ENCODE measurements at regions not wholly inside any gene's neighbourhood (a gene's known extent, or its start where the extent isn't known, plus 50 kb on each side); places are given as distances from the start of the nearest gene placed in this dataset.

DNA sequence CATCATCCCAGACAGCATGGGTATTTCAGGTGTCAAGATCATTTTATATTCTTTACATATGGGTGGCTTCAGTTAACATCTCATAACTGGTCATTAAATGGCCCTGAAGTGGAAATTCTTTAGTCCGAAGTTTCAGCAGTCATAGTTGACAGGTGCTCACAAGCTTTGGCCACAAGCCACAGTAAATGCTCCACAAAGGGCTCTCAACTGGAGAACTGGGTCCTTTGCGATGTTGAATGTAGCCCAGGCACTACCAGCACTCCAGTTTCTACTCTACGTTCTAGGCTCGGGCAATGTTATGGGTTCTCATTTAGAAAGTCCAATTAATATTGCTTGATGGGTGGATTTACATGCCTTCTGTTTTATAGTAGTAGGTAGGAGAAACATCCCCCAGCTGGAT, 206.3 kb downstream of the CWF19L2 start:
- DNase-seq (ENCODE audit: low read depth in 1 of 2, low spot score in 1 of 2), result no peak
- no peak for TF ChIP-seq JUND (IDR thresholded peaks at IDR 0.05; ENCODE audit: low read depth)
- in situ Hi-C loops (cut with HindIII; ENCODE audit: low pct_unique_long_range_greater_than_20kb, low sequenced_read_pairs), result no loop called here

DNA sequence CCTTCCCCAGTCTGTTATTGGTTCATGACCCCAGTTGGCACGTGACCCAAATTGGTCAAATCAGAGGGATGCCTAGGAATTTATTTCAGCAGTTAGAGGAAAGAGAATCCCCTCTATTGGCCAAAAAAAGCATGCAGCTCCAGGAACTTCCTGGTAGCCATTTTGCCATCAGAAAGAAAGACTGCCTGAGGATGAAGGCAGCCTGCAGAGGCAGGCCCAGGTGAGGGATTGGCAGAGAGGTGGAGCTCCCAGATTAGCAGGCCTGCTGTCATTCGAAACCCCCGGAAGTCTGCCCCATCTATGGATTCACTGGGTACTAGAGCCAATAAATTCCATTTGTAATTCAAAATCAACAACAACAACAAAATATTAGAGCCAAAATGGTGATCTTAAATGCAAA, 207.6 kb downstream of the CWF19L2 start:
- DNase-seq (ENCODE audit: low read depth in 1 of 2, low spot score in 1 of 2), result no peak
- TF ChIP-seq JUND (IDR thresholded peaks at IDR 0.05; ENCODE audit: low read depth), result no peak
- in situ Hi-C loops (cut with HindIII; ENCODE audit: low pct_unique_long_range_greater_than_20kb, low sequenced_read_pairs), result no loop called here

DNA sequence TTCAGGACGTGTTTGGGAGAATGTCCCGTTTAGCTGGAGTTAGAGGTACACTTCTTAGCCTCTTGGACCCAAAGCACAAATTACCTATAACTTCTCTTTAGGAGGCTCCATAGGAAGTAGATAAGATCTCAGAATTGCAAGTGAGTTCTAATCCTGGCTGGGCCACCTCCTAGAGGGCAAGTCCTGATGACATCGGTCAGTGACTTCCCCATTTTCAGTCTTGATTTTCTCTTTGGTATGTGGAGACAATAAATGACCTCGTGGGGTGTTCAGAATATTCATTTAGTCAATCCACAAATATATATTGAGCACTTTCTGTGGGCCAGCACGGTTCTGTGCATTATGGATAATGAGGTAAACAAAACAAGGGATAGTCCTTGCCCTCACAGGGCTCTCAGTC, 208.6 kb downstream of the CWF19L2 start:
- DNase-seq (ENCODE audit: low read depth in 1 of 2, low spot score in 1 of 2), result no peak
- no peak for TF ChIP-seq JUND (IDR thresholded peaks at IDR 0.05; ENCODE audit: low read depth)
- in situ Hi-C loops (cut with HindIII; ENCODE audit: low pct_unique_long_range_greater_than_20kb, low sequenced_read_pairs), result no loop called here

DNA sequence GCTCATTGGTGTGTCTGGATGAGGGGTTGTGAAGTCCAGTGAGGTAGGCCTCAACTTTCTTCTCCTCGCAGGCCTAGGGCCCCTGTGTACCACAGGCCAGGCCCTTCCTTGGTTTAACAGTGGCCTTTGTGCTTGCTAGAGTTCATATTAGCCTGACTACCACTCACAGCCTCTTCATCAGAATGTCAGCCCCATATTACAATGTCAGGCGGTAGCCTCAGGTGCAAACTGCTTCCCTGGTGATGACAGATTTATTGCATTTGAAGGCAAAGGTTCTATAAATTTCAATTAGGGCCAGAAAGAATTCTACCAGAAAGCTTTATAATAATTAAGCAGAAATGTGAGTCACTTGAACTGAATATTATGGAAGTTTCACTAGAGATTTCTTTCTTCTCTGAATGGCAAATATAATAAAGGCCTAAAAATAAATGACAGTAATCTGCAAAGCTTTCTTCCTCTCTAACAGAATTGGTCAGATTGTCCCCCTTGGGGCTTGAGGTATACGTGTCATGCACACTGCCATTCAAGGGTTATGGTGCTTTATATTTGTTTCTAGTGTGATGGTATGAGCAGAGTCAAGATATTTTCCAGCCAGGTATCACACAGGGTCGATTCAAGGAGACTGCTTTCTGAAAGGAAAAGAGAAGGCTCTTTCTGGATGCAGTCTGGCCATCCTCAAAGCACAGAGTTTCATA, 210.3 kb downstream of the CWF19L2 start:
- no peak for TF ChIP-seq JUND (IDR thresholded peaks at IDR 0.05; ENCODE audit: low read depth)
- no peak for DNase-seq (ENCODE audit: low read depth in 1 of 2, low spot score in 1 of 2)
- in situ Hi-C loops (cut with HindIII; ENCODE audit: low pct_unique_long_range_greater_than_20kb, low sequenced_read_pairs), result no loop called here

DNA sequence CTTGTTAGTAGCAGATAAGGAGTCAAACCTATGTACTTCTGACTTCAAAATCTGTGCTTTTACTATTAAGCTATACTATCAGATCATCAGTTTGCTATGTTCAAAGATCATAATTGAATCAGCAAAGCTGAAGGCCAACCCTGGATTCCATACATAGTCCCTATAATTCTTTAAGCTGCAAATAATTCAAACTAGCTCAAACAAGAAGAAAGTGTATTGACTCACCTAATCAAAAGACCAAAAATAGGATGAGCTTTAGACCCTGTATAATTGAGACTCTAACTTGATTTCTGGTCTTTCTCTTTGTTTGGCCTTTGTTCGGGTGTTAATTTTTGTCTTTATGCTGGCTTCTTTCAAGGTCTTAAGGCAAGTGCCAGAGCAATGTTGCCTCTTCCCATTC, 213.7 kb downstream of the CWF19L2 start:
- no peak for DNase-seq (ENCODE audit: low read depth in 1 of 2, low spot score in 1 of 2)
- no peak for TF ChIP-seq JUND (IDR thresholded peaks at IDR 0.05; ENCODE audit: low read depth)
- in situ Hi-C loops (cut with HindIII; ENCODE audit: low pct_unique_long_range_greater_than_20kb, low sequenced_read_pairs), result no loop called here

DNA sequence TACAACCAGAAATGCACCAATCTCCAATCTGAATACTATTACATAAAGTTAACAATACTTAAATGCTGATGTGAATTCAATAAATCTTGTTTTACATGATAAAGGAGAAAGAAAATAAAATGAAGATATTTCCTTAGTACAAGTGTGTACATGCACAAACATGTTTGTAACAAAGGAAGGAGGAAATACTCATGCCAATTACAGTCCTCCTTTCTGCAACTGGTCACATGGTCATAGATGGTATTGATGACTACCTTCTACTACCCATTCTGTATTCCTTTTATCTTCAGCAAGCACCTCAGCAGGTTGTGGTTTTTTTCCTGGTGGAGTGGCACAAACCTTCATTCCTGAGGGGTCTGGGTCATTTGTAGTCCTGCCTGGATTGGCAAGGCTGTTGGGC, 214.2 kb upstream of the GUCY1A2 start:
- in situ Hi-C loops (cut with HindIII; ENCODE audit: low pct_unique_long_range_greater_than_20kb, low sequenced_read_pairs), result no loop called here
- TF ChIP-seq JUND (IDR thresholded peaks at IDR 0.05; ENCODE audit: low read depth), result no peak

DNA sequence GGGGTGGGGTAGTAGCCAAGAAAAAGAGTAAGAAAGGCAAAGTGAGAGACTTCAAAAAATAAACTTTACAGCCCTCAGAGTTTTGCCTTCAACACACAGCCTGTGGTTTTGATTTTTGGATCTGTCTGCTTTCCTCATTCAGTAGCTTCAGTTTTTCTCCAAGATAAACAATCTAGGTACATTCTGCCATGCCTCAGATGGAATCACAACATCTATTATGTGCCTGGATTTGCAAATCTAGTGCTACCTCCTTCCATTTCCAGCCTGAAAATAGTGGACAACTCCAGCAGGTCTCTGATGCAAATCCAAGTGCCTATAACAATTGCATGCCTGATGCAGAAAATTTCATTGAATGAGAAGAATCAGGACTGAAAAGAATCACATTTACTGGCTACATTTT, 206.6 kb upstream of the GUCY1A2 start:
- TF ChIP-seq JUND (IDR thresholded peaks at IDR 0.05; ENCODE audit: low read depth), result no peak
- in situ Hi-C loops (cut with HindIII; ENCODE audit: low pct_unique_long_range_greater_than_20kb, low sequenced_read_pairs), result no loop called here
- no peak for DNase-seq (ENCODE audit: low read depth in 1 of 2, low spot score in 1 of 2)

More for the DNA sequence above, 214.2 kb upstream of the GUCY1A2 start:
- no peak for DNase-seq (ENCODE audit: low read depth in 1 of 2, low spot score in 1 of 2)

DNA sequence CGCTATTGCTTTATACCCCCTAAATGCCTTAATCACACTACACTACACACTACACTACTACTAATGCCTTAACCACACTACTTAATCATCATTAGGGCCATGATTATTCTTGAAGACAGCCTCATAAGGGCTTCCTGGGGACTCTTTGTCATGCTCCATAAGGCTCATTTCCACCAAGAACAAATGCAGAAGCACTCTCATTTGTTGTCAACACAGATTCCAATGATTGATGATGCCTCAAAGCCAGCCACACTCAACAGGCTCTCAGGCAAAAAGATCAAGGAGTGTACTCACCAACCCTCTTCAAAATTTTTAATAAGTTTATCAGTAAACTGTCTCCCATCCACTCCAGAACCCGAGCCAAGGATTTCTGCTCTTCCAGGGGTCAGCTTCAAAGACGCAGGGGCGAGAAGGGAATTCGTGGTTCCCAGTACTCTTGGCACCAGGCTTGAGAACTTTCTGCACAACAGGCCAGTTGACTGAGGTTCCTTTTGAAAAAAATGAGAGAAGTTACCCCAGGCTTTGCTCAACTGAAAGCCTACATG, 204.7 kb upstream of the GUCY1A2 start:
- no peak for TF ChIP-seq JUND (IDR thresholded peaks at IDR 0.05; ENCODE audit: low read depth)
- DNase-seq (ENCODE audit: low read depth in 1 of 2, low spot score in 1 of 2), result no peak
- in situ Hi-C loops (cut with HindIII; ENCODE audit: low pct_unique_long_range_greater_than_20kb, low sequenced_read_pairs), result no loop called here

DNA sequence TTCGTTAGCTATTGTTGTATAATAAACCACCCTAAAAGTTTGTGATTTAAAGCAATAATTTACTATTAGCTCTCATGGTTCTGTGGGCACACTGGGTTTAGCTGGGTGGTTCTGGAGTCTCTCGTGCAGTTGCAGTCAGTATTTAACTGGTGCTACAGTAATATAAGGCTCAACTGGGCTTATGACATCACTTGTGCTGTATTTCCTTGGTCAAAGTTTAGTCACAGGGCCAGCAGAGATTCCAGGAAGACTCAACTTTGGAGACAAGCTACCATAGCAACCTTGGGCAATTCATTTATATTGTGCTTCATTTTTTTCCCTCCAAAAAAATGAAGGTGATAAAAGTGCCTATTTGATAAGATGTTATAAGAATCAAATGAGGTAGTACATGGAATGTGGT, 204.2 kb upstream of the GUCY1A2 start:
- no peak for TF ChIP-seq JUND (IDR thresholded peaks at IDR 0.05; ENCODE audit: low read depth)
- in situ Hi-C loops (cut with HindIII; ENCODE audit: low pct_unique_long_range_greater_than_20kb, low sequenced_read_pairs), result no loop called here
- no peak for DNase-seq (ENCODE audit: low read depth in 1 of 2, low spot score in 1 of 2)

DNA sequence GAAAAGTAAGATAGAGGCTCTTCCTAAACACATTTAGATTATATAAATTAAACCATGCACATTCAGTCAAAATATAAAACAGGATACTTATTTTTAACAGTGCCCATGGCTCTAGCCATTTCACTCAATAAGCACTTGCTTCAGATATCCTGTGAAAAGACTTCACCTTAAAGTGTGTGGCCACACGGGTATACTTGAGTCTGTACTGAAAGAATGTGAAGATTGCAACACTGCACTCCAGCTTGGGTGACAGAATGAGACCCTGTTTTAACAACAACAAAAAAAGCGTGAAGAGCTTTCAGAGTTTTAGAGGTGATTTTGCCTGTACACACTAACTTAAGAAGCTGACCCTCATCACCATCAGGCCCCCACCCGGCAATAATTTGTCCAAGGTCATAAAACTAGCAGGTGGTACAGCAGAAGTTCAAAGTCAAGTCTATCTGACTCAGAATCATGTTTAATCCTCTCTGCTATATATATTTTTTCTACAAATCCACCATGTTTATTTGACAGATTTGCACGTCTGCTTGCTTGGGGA, 203.5 kb upstream of the GUCY1A2 start:
- in situ Hi-C loops (cut with HindIII; ENCODE audit: low pct_unique_long_range_greater_than_20kb, low sequenced_read_pairs), result no loop called here
- no peak for DNase-seq (ENCODE audit: low read depth in 1 of 2, low spot score in 1 of 2)
- no peak for TF ChIP-seq JUND (IDR thresholded peaks at IDR 0.05; ENCODE audit: low read depth)

DNA sequence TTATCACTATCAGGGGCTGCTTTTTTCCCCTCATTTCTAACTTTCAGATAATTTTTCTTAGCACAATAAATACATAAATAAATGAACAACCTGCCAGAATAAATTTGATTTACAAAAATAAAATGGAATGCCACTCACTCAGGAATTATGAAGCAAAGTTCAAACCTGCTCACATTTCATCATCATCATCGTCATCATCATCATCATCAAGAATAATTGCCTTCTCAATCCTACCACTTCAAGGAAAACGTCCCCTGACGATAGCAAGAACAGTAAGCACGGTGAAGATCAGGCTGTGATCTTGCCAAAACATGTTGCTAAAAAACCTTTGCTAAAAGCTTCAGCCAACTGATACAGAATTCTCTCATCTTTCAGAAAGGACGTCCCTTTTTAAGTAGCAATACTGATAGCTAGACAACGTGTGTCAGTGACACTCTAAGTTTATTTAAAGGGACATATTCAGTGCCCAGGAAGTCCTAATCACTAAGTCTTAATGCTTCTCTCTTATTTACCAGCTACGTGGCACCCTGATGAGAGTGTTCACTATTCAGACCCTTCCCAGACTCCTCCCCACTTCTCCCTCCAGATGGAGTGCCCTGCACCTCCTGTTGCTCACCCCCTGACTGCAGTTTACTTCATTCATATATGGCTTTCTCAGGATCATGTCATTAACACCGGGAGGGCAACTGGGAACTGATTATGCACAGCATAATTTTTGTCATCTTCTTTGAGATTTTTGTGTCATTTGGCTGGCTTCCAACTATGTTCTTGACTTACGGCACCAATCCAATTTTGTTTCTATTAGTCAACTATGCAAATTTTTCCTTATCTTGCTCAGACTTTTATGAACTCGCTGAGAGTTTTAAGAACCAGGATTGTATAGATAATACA, 200.1 kb upstream of the GUCY1A2 start:
- no peak for DNase-seq (ENCODE audit: low read depth in 1 of 2, low spot score in 1 of 2)
- TF ChIP-seq JUND (IDR thresholded peaks at IDR 0.05; ENCODE audit: low read depth), result no peak
- in situ Hi-C loops (cut with HindIII; ENCODE audit: low pct_unique_long_range_greater_than_20kb, low sequenced_read_pairs), result no loop called here

DNA sequence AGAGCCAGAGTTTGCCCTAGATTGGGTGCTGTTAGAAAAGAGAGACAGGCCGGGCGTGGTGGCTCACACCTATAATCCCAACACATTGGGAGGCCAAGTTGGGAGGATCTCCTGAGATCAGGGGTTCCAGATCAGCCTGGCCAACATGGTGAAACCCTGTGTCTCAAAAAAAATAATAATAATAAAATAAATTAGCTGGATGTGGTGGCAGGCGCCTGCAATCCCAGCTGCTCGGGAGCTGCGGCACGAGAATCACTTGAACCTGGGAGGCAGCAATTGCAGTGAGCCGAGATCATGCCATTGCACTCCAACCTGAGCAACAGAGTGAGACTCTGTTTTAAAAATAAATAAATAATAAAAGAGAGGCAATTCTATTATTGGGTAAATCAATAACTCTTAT, 199.2 kb upstream of the GUCY1A2 start:
- TF ChIP-seq JUND (IDR thresholded peaks at IDR 0.05; ENCODE audit: low read depth), result no peak
- in situ Hi-C loops (cut with HindIII; ENCODE audit: low pct_unique_long_range_greater_than_20kb, low sequenced_read_pairs), result no loop called here
- no peak for DNase-seq (ENCODE audit: low read depth in 1 of 2, low spot score in 1 of 2)

DNA sequence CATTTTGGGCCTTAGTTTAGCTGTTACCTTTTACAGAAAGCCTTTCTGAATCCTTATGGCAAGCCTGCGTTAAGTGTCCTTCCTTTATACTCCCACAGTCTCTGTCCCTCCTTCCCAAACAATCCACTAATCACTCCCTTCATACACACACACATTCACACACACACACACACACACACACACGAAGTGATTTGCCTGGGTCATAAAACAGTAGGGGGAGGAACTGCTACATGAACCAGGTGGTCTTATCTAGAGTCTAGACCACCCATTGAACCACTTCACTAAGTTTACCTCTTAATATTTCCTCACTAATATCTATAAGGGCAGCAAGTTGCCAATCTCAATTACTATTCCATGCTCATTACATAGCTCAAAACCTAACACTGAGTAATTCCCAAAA, 196.7 kb upstream of the GUCY1A2 start:
- TF ChIP-seq JUND (IDR thresholded peaks at IDR 0.05; ENCODE audit: low read depth), result no peak
- DNase-seq (ENCODE audit: low read depth in 1 of 2, low spot score in 1 of 2), result no peak
- in situ Hi-C loops (cut with HindIII; ENCODE audit: low pct_unique_long_range_greater_than_20kb, low sequenced_read_pairs), result no loop called here
